Left lung (tissue), 4 donors: ENCODE measurements at regions not wholly inside any gene's neighbourhood (a gene's known extent, or its start where the extent isn't known, plus 50 kb on each side); places are given as distances from the start of the nearest gene placed in this dataset.

Experiments
- ATAC-seq: fragments of 200-7000 bp; cut with Tn5 transposase; one replicate; pipeline ENCODE4 v1.9.1; 2020; ENCODE audit warnings: moderate library complexity
- DNase-seq, 4 donors: peaks; one replicate each; pipeline ENCODE4 v3.0.0-alpha.2; 2013 to 2020
- H3K27ac ChIP-seq, 2 donors: fragments of 200-600 bp; sonication (generic) in 1 of 2; one replicate each; pipeline versions ENCODE4 v1.5.0 to v1.8.0; 2020 to 2021
- H3K27me3 ChIP-seq, 2 donors: fragments of 200-600 bp; sonication (generic) in 1 of 2; one replicate each; pipeline versions ENCODE4 v1.5.0 to v1.8.0; 2020 to 2021
- H3K36me3 ChIP-seq, 2 donors: fragments of 200-600 bp; sonication (generic) in 1 of 2; one replicate each; pipeline versions ENCODE4 v1.5.0 to v1.8.0; 2020 to 2021
- H3K4me1 ChIP-seq, 2 donors: fragments of 200-600 bp; one replicate each; pipeline ENCODE4 v1.8.0; 2021
- H3K4me3 ChIP-seq, 2 donors: fragments of 200-600 bp; sonication (generic) in 1 of 2; one replicate each; pipeline versions ENCODE4 v1.5.0 to v1.8.0; 2020 to 2021; ENCODE audit warnings: mild to moderate bottlenecking in 1 of 2
- H3K9me3 ChIP-seq, 2 donors: fragments of 200-600 bp; sonication (generic) in 1 of 2; one replicate each; pipeline versions ENCODE4 v1.5.0 to v1.8.0; 2020 to 2021
- CTCF ChIP-seq, 2 donors: fragments of 200-600 bp; sonication (generic) in 1 of 2; IDR thresholded peaks; one replicate each; pipeline versions ENCODE4 v1.5.0 to v1.8.0; 2021; ENCODE audit warnings: antibody characterized with exemption in 2 of 2
- intact Hi-C, 2 donors: fragments of 100-400 bp; cut with DNase I; formaldehyde crosslinking; loops; one replicate each; pipeline versions ENCODE4 v1.11.2 to v1.14.2; 2022
- donor health status: DM: no; HTN: yes; CAD: no.
- donor health status: DM: no; HTN: no; CAD: no.

GRCh38 chr4:132383571-132384199 is 765.4 kb upstream of the PCDH10 start:
- H3K4me3 ChIP-seq = no peak overlapping the region
- no peaks in the 10 kb centered on the region for H3K4me1 ChIP-seq
- no peaks in the 10 kb centered on the region for H3K9me3 ChIP-seq
- no peaks in the 10 kb centered on the region for H3K27me3 ChIP-seq
- TF ChIP-seq CTCF (IDR thresholded peaks at IDR 0.05) = no peak
- no peak overlapping the region for H3K27ac ChIP-seq
- H3K36me3 ChIP-seq = no peaks in the 10 kb centered on the region
- ATAC-seq (no peak), DNase-seq (no peak)
- intact Hi-C loops = no loop called here

GRCh38 chr4:132384709-132385108 is 764.4 kb upstream of the PCDH10 start:
- Histone ChIP-seq H3K4me1 (no peaks in the 10 kb centered on the region), H3K4me3 (no peak overlapping the region), H3K36me3 (no peaks in the 10 kb centered on the region), H3K9me3 (no peaks in the 10 kb centered on the region), H3K27me3 (no peaks in the 10 kb centered on the region), H3K27ac (no peak overlapping the region)
- no peak for ATAC-seq
- no peak for DNase-seq
- TF ChIP-seq CTCF (IDR thresholded peaks at IDR 0.05) = no peak
- intact Hi-C loops = no loop called here

GRCh38 chr4:132386130-132386529 is 763.0 kb upstream of the PCDH10 start:
- H3K27ac ChIP-seq = no peak overlapping the region
- H3K36me3 ChIP-seq = no peaks in the 10 kb centered on the region
- intact Hi-C loops = no loop called here
- H3K27me3 ChIP-seq = no peaks in the 10 kb centered on the region
- TF ChIP-seq CTCF (IDR thresholded peaks at IDR 0.05) = no peak
- ATAC-seq (no peak), DNase-seq (no peak)
- no peaks in the 10 kb centered on the region for H3K9me3 ChIP-seq
- H3K4me3 ChIP-seq = no peak overlapping the region
- H3K4me1 ChIP-seq = no peaks in the 10 kb centered on the region

- no peaks in the 10 kb centered on the region for H3K27me3 ChIP-seq
- no peaks in the 10 kb centered on the region for H3K36me3 ChIP-seq
- H3K27ac ChIP-seq = no peak overlapping the region
- TF ChIP-seq CTCF (IDR thresholded peaks at IDR 0.05) = no peak
- ATAC-seq (no peak), DNase-seq (no peak)
- H3K4me1 ChIP-seq = no peaks in the 10 kb centered on the region
- intact Hi-C loops = no loop called here
- no peaks in the 10 kb centered on the region for H3K9me3 ChIP-seq
- no peak overlapping the region for H3K4me3 ChIP-seq
Measured at GRCh38 chr4:132387060-132387459, 762.0 kb upstream of the PCDH10 start.

GRCh38 chr4:132395561-132395960 is 753.5 kb upstream of the PCDH10 start:
- Histone ChIP-seq H3K27me3 (no peaks in the 10 kb centered on the region), H3K27ac (no peak overlapping the region), H3K4me3 (no peak overlapping the region), H3K4me1 (no peaks in the 10 kb centered on the region), H3K36me3 (no peaks in the 10 kb centered on the region), H3K9me3 (no peaks in the 10 kb centered on the region)
- DNase-seq (no peak), ATAC-seq (no peak)
- no peak for TF ChIP-seq CTCF (IDR thresholded peaks at IDR 0.05)
- intact Hi-C loops = no loop called here
